Keratinocyte (primary cell): ENCODE measurements at regions not wholly inside any gene's neighbourhood (a gene's known extent, or its start where the extent isn't known, plus 50 kb on each side); places are given as distances from the start of the nearest gene placed in this dataset.

Source experiments
- DNase-seq: peaks from one replicate; pipeline ENCODE4 v3.0.0-alpha.2; 2011; ENCODE audit warnings: low read depth, missing footprints, low spot score
- FAIRE-seq: peaks from 2 replicates; lab custom pipeline; 2011; peaks lifted over from hg19 to GRCh38; lab: Jason Lieb, UNC
- H2AFZ ChIP-seq: 2 replicates; pipeline ENCODE4 v1.6.0; 2012; ENCODE audit warnings: low read length, control low read depth, inconsistent platforms; ENCODE audit not compliant: control insufficient read depth
- H3K27ac ChIP-seq: 2 replicates; pipeline ENCODE4 v1.5.1; 2011; ENCODE audit warnings: low read length; ENCODE audit not compliant: control insufficient read depth, insufficient read depth
- H3K27me3 ChIP-seq: 3 replicates; pipeline ENCODE4 v1.6.0; 2011; ENCODE audit warnings: low read length; ENCODE audit not compliant: control insufficient read depth, insufficient read depth; ENCODE audit errors: extremely low read depth
- H3K36me3 ChIP-seq, 2 experiments: 2 replicates in 1 of 2; 3 replicates in 1 of 2; pipeline ENCODE4 v1.5.1; 2011; ENCODE audit warnings: low read length in 2 of 2, mild to moderate bottlenecking in 1 of 2; ENCODE audit not compliant: control insufficient read depth in 2 of 2, insufficient read depth in 2 of 2; ENCODE audit errors: extremely low read depth in 1 of 2
- H3K4me1 ChIP-seq: 3 replicates; pipeline ENCODE4 v1.5.1; 2011; ENCODE audit warnings: low read length; ENCODE audit not compliant: control insufficient read depth, insufficient read depth; ENCODE audit errors: extremely low read depth
- H3K4me2 ChIP-seq: 3 replicates; pipeline ENCODE4 v1.6.0; 2011; ENCODE audit warnings: low read depth, low read length; ENCODE audit not compliant: control insufficient read depth, insufficient read depth; ENCODE audit errors: extremely low read depth
- H3K4me3 ChIP-seq, 3 experiments: fragments of 200-600 bp in 1 of 3; sonication (generic) in 1 of 3; 2 replicates in 2 of 3; 3 replicates in 1 of 3; pipeline ENCODE4 v1.5.1; 2011 to 2016; ENCODE audit warnings: low read length in 3 of 3, mild to moderate bottlenecking in 3 of 3, control low read depth in 2 of 3, inconsistent platforms in 1 of 3, low read depth in 1 of 3, mixed read lengths in 1 of 3, mixed run types in 1 of 3, moderate library complexity in 1 of 3; ENCODE audit not compliant: control insufficient read depth in 2 of 3, insufficient read depth in 2 of 3; ENCODE audit errors: extremely low read depth in 1 of 3
- H3K79me2 ChIP-seq: 2 replicates; pipeline ENCODE4 v1.6.0; 2012; ENCODE audit warnings: low read length; ENCODE audit not compliant: control insufficient read depth, insufficient read depth
- H3K9ac ChIP-seq: 3 replicates; pipeline ENCODE4 v1.6.0; 2011; ENCODE audit warnings: low read length; ENCODE audit not compliant: control insufficient read depth, insufficient read depth; ENCODE audit errors: extremely low read depth
- H3K9me1 ChIP-seq: 3 replicates; pipeline ENCODE4 v1.6.0; 2011; ENCODE audit warnings: low read length; ENCODE audit not compliant: control insufficient read depth, insufficient read depth; ENCODE audit errors: extremely low read depth
- H3K9me3 ChIP-seq: 2 replicates; pipeline ENCODE4 v1.5.1; 2012; ENCODE audit warnings: low read depth, low read length; ENCODE audit not compliant: control insufficient read depth
- H4K20me1 ChIP-seq: 3 replicates; pipeline ENCODE4 v1.6.0; 2011; ENCODE audit warnings: low read length; ENCODE audit not compliant: control insufficient read depth, insufficient read depth; ENCODE audit errors: extremely low read depth
- CTCF ChIP-seq, 3 experiments: IDR thresholded peaks in 1 of 3; conservative IDR thresholded peaks in 1 of 3; optimal IDR thresholded peaks in 1 of 3; 2 replicates in 2 of 3; 3 replicates in 1 of 3; pipeline versions ENCODE3 to v1.5.1; 2011; ENCODE audit warnings: low read length in 3 of 3, mild to moderate bottlenecking in 3 of 3, moderate library complexity in 2 of 3, control low read depth in 1 of 3, inconsistent platforms in 1 of 3; ENCODE audit not compliant: insufficient read depth in 2 of 3; ENCODE audit errors: extremely low read depth in 1 of 3
- EZH2 ChIP-seq: IDR thresholded peaks from one replicate; pipeline ENCODE4 v1.6.1; 2012; ENCODE audit warnings: inconsistent platforms, mild to moderate bottlenecking, low read length, moderate library complexity
- dilution Hi-C: fragments of 300-500 bp; cut with MboI; formaldehyde crosslinking; loops from one replicate; pipeline ENCODE4 v1.7.0; 2020; ENCODE audit warnings: low sequenced_read_pairs; ENCODE audit not compliant: extremely low pct_ligation_motif_present

DNA sequence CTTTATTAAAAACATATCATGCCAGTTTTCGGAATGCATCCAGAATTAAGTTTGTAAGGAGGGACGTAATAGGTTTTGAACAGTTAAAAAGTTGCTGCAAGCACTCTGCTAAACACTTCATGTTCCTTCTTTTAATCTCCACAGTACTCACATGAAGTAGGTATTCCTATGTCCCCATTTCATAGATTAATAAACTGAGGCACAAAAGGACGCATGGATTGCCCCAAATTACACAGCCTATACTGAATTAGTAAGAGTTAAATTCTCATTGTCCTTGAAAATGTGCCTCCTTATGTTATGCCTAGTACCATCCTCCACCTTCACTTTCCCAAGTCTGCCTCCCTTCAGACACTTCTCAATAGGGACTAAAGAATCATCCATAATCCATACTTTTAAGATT lies 358.9 kb upstream of the ATP5MC3 start:
- Histone ChIP-seq H3K4me2 (no peak overlapping the region), H3K36me3 (no peaks in the 10 kb centered on the region), H3K27me3 (no peaks in the 10 kb centered on the region), H3K27ac (no peak overlapping the region), H4K20me1 (no peaks in the 10 kb centered on the region), H3K9me3 (no peaks in the 10 kb centered on the region), H3K79me2 (no peaks in the 10 kb centered on the region), H3K9ac (no peak overlapping the region), H3K4me3 (no peak overlapping the region), H3K4me1 (no peaks in the 10 kb centered on the region), H2AFZ (no peak overlapping the region), H3K9me1 (no peaks in the 10 kb centered on the region)
- TF ChIP-seq CTCF (optimal IDR thresholded peaks at IDR 0.05 in 1 of 3, IDR thresholded peaks at IDR 0.05 in 1 of 3, conservative IDR thresholded peaks at IDR 0.05 in 1 of 3; ENCODE audit: extremely low read depth in 1 of 3, insufficient read depth in 2 of 3, low read length in 3 of 3): no peak
- TF ChIP-seq EZH2: no peak
- DNase-seq (no peak), FAIRE-seq (no peak)
- dilution Hi-C loops: no loop called here

GRCh38 chr2:175539122-175539521 lies 357.6 kb upstream of the ATP5MC3 start:
- Histone ChIP-seq H4K20me1 (no peaks in the 10 kb centered on the region), H3K9ac (no peak overlapping the region), H3K36me3 (no peaks in the 10 kb centered on the region), H3K27me3 (no peaks in the 10 kb centered on the region), H3K9me1 (no peaks in the 10 kb centered on the region), H3K27ac (no peak overlapping the region), H3K4me2 (no peak overlapping the region), H3K4me1 (no peaks in the 10 kb centered on the region), H3K79me2 (no peaks in the 10 kb centered on the region), H2AFZ (no peak overlapping the region), H3K9me3 (no peaks in the 10 kb centered on the region), H3K4me3 (no peak overlapping the region)
- dilution Hi-C loops: no loop called here
- no peak for TF ChIP-seq CTCF (optimal IDR thresholded peaks at IDR 0.05 in 1 of 3, IDR thresholded peaks at IDR 0.05 in 1 of 3, conservative IDR thresholded peaks at IDR 0.05 in 1 of 3; ENCODE audit: extremely low read depth in 1 of 3, insufficient read depth in 2 of 3, low read length in 3 of 3)
- TF ChIP-seq EZH2: no peak
- DNase-seq (no peak), FAIRE-seq (no peak)
